ENCODE measurements at regions not wholly inside any gene's neighbourhood (a gene's known extent, or its start where the extent isn't known, plus 50 kb on each side); places are given as distances from the start of the nearest gene placed in this dataset.

- Histone ChIP-seq H3K27me3 (ENCODE audit: control insufficient read depth in 1 of 2, insufficient read depth in 2 of 2, low read length in 2 of 2) (no peaks in the 10 kb centered on the region), H3K4me1 (ENCODE audit: control insufficient read depth, insufficient read depth, low read length) (no peaks in the 10 kb centered on the region), H3K4me3 (ENCODE audit: low read length in 2 of 2) (no peak overlapping the region), H3K36me3 (ENCODE audit: control insufficient read depth in 2 of 2, insufficient read depth in 2 of 2, low read length in 2 of 2) (no peaks in the 10 kb centered on the region), H3K9ac (ENCODE audit: low read length in 2 of 2) (no peak overlapping the region), H3K9me3 (ENCODE audit: control insufficient read depth in 2 of 2, low read length in 2 of 2) (peaks cover 0 to 2% of the 10 kb centered on the region in 2 donors), H3K27ac (ENCODE audit: low read length) (no peak overlapping the region)
Observed at GRCh38 chr1:83588140-83588539, 410.8 kb downstream of the TTLL7 start.

- no peak overlapping the region for H3K27ac ChIP-seq (ENCODE audit: low read length)
- H3K9me3 ChIP-seq (ENCODE audit: control insufficient read depth in 2 of 2, low read length in 2 of 2): peaks cover 0 to 2% of the 10 kb centered on the region in 2 donors
- H3K9ac ChIP-seq (ENCODE audit: low read length in 2 of 2): no peak overlapping the region
- H3K4me1 ChIP-seq (ENCODE audit: control insufficient read depth, insufficient read depth, low read length): no peaks in the 10 kb centered on the region
- H3K27me3 ChIP-seq (ENCODE audit: control insufficient read depth in 1 of 2, insufficient read depth in 2 of 2, low read length in 2 of 2): no peaks in the 10 kb centered on the region
- H3K36me3 ChIP-seq (ENCODE audit: control insufficient read depth in 2 of 2, insufficient read depth in 2 of 2, low read length in 2 of 2): no peaks in the 10 kb centered on the region
- H3K4me3 ChIP-seq (ENCODE audit: low read length in 2 of 2): no peak overlapping the region
Observed at GRCh38 chr1:83583351-83584014, 415.4 kb downstream of the TTLL7 start.

- Histone ChIP-seq H3K27ac (ENCODE audit: low read length) (no peak overlapping the region), H3K27me3 (ENCODE audit: control insufficient read depth in 1 of 2, insufficient read depth in 2 of 2, low read length in 2 of 2) (no peaks in the 10 kb centered on the region), H3K4me1 (ENCODE audit: control insufficient read depth, insufficient read depth, low read length) (no peaks in the 10 kb centered on the region), H3K9ac (ENCODE audit: low read length in 2 of 2) (no peak overlapping the region), H3K36me3 (ENCODE audit: control insufficient read depth in 2 of 2, insufficient read depth in 2 of 2, low read length in 2 of 2) (no peaks in the 10 kb centered on the region), H3K9me3 (ENCODE audit: control insufficient read depth in 2 of 2, low read length in 2 of 2) (no peaks in the 10 kb centered on the region), H3K4me3 (ENCODE audit: low read length in 2 of 2) (no peak overlapping the region)
Observed at GRCh38 chr1:83581747-83582146, 417.2 kb downstream of the TTLL7 start.

GRCh38 chr1:83574791-83575190, 424.1 kb downstream of the TTLL7 start:
- Histone ChIP-seq H3K27ac (ENCODE audit: low read length) (no peak overlapping the region), H3K4me3 (ENCODE audit: low read length in 2 of 2) (no peak overlapping the region), H3K4me1 (ENCODE audit: control insufficient read depth, insufficient read depth, low read length) (no peaks in the 10 kb centered on the region), H3K9me3 (ENCODE audit: control insufficient read depth in 2 of 2, low read length in 2 of 2) (no peaks in the 10 kb centered on the region), H3K27me3 (ENCODE audit: control insufficient read depth in 1 of 2, insufficient read depth in 2 of 2, low read length in 2 of 2) (no peaks in the 10 kb centered on the region), H3K36me3 (ENCODE audit: control insufficient read depth in 2 of 2, insufficient read depth in 2 of 2, low read length in 2 of 2) (no peaks in the 10 kb centered on the region), H3K9ac (ENCODE audit: low read length in 2 of 2) (no peak overlapping the region)

GRCh38 chr1:83573776-83574175, 425.2 kb downstream of the TTLL7 start:
- Histone ChIP-seq H3K36me3 (ENCODE audit: control insufficient read depth in 2 of 2, insufficient read depth in 2 of 2, low read length in 2 of 2) (no peaks in the 10 kb centered on the region), H3K9me3 (ENCODE audit: control insufficient read depth in 2 of 2, low read length in 2 of 2) (peaks cover 0 to under 1% of the 10 kb centered on the region in 2 donors), H3K27me3 (ENCODE audit: control insufficient read depth in 1 of 2, insufficient read depth in 2 of 2, low read length in 2 of 2) (no peaks in the 10 kb centered on the region), H3K9ac (ENCODE audit: low read length in 2 of 2) (no peak overlapping the region), H3K27ac (ENCODE audit: low read length) (no peak overlapping the region), H3K4me3 (ENCODE audit: low read length in 2 of 2) (no peak overlapping the region), H3K4me1 (ENCODE audit: control insufficient read depth, insufficient read depth, low read length) (no peaks in the 10 kb centered on the region)

GRCh38 chr1:83571536-83571935, 427.4 kb downstream of the TTLL7 start:
- H3K4me3 ChIP-seq (ENCODE audit: low read length in 2 of 2): no peak overlapping the region

GRCh38 chr1:83561346-83561745, 437.6 kb downstream of the TTLL7 start:
- Histone ChIP-seq H3K27ac (ENCODE audit: low read length) (no peak overlapping the region), H3K27me3 (ENCODE audit: control insufficient read depth in 1 of 2, insufficient read depth in 2 of 2, low read length in 2 of 2) (no peaks in the 10 kb centered on the region), H3K4me3 (ENCODE audit: low read length in 2 of 2) (no peak overlapping the region), H3K9me3 (ENCODE audit: control insufficient read depth in 2 of 2, low read length in 2 of 2) (no peaks in the 10 kb centered on the region), H3K36me3 (ENCODE audit: control insufficient read depth in 2 of 2, insufficient read depth in 2 of 2, low read length in 2 of 2) (no peaks in the 10 kb centered on the region), H3K4me1 (ENCODE audit: control insufficient read depth, insufficient read depth, low read length) (no peaks in the 10 kb centered on the region), H3K9ac (ENCODE audit: low read length in 2 of 2) (no peak overlapping the region)

More at GRCh38 chr1:83571536-83571935, 427.4 kb downstream of the TTLL7 start:
- no peaks in the 10 kb centered on the region for H3K27me3 ChIP-seq (ENCODE audit: control insufficient read depth in 1 of 2, insufficient read depth in 2 of 2, low read length in 2 of 2)
- H3K27ac ChIP-seq (ENCODE audit: low read length): no peak overlapping the region
- no peaks in the 10 kb centered on the region for H3K4me1 ChIP-seq (ENCODE audit: control insufficient read depth, insufficient read depth, low read length)
- peaks cover 0 to 2% of the 10 kb centered on the region in 2 donors for H3K9me3 ChIP-seq (ENCODE audit: control insufficient read depth in 2 of 2, low read length in 2 of 2)
- H3K36me3 ChIP-seq (ENCODE audit: control insufficient read depth in 2 of 2, insufficient read depth in 2 of 2, low read length in 2 of 2): no peaks in the 10 kb centered on the region
- no peak overlapping the region for H3K9ac ChIP-seq (ENCODE audit: low read length in 2 of 2)

GRCh38 chr1:83559129-83559840, 439.6 kb downstream of the TTLL7 start:
- Histone ChIP-seq H3K4me3 (ENCODE audit: low read length in 2 of 2) (no peak overlapping the region), H3K27ac (ENCODE audit: low read length) (no peak overlapping the region), H3K36me3 (ENCODE audit: control insufficient read depth in 2 of 2, insufficient read depth in 2 of 2, low read length in 2 of 2) (no peaks in the 10 kb centered on the region)

GRCh38 chr1:83555871-83556270, 443.1 kb downstream of the TTLL7 start:
- Histone ChIP-seq H3K9ac (ENCODE audit: low read length in 2 of 2) (no peak overlapping the region), H3K4me1 (ENCODE audit: control insufficient read depth, insufficient read depth, low read length) (peaks cover 3% of the 10 kb centered on the region), H3K27me3 (ENCODE audit: control insufficient read depth in 1 of 2, insufficient read depth in 2 of 2, low read length in 2 of 2) (no peaks in the 10 kb centered on the region), H3K36me3 (ENCODE audit: control insufficient read depth in 2 of 2, insufficient read depth in 2 of 2, low read length in 2 of 2) (no peaks in the 10 kb centered on the region), H3K4me3 (ENCODE audit: low read length in 2 of 2) (no peak overlapping the region), H3K9me3 (ENCODE audit: control insufficient read depth in 2 of 2, low read length in 2 of 2) (no peaks in the 10 kb centered on the region), H3K27ac (ENCODE audit: low read length) (no peak overlapping the region)

More at GRCh38 chr1:83559129-83559840, 439.6 kb downstream of the TTLL7 start:
- no peak overlapping the region for H3K9ac ChIP-seq (ENCODE audit: low read length in 2 of 2)
- H3K9me3 ChIP-seq (ENCODE audit: control insufficient read depth in 2 of 2, low read length in 2 of 2): no peaks in the 10 kb centered on the region
- H3K4me1 ChIP-seq (ENCODE audit: control insufficient read depth, insufficient read depth, low read length): peaks cover 3% of the 10 kb centered on the region
- no peaks in the 10 kb centered on the region for H3K27me3 ChIP-seq (ENCODE audit: control insufficient read depth in 1 of 2, insufficient read depth in 2 of 2, low read length in 2 of 2)

GRCh38 chr1:83554174-83554573, 444.8 kb downstream of the TTLL7 start:
- no peaks in the 10 kb centered on the region for H3K9me3 ChIP-seq (ENCODE audit: control insufficient read depth in 2 of 2, low read length in 2 of 2)
- peaks cover 3% of the 10 kb centered on the region for H3K4me1 ChIP-seq (ENCODE audit: control insufficient read depth, insufficient read depth, low read length)
- H3K4me3 ChIP-seq (ENCODE audit: low read length in 2 of 2): no peak overlapping the region
- no peaks in the 10 kb centered on the region for H3K36me3 ChIP-seq (ENCODE audit: control insufficient read depth in 2 of 2, insufficient read depth in 2 of 2, low read length in 2 of 2)
- no peak overlapping the region for H3K27ac ChIP-seq (ENCODE audit: low read length)
- no peaks in the 10 kb centered on the region for H3K27me3 ChIP-seq (ENCODE audit: control insufficient read depth in 1 of 2, insufficient read depth in 2 of 2, low read length in 2 of 2)
- H3K9ac ChIP-seq (ENCODE audit: low read length in 2 of 2): no peak overlapping the region

- H3K27ac ChIP-seq (ENCODE audit: low read length): no peak overlapping the region
- no peaks in the 10 kb centered on the region for H3K9me3 ChIP-seq (ENCODE audit: control insufficient read depth in 2 of 2, low read length in 2 of 2)
- H3K36me3 ChIP-seq (ENCODE audit: control insufficient read depth in 2 of 2, insufficient read depth in 2 of 2, low read length in 2 of 2): no peaks in the 10 kb centered on the region
- H3K27me3 ChIP-seq (ENCODE audit: control insufficient read depth in 1 of 2, insufficient read depth in 2 of 2, low read length in 2 of 2): no peaks in the 10 kb centered on the region
- peaks cover 3% of the 10 kb centered on the region for H3K4me1 ChIP-seq (ENCODE audit: control insufficient read depth, insufficient read depth, low read length)
- no peak overlapping the region for H3K9ac ChIP-seq (ENCODE audit: low read length in 2 of 2)
- H3K4me3 ChIP-seq (ENCODE audit: low read length in 2 of 2): no peak overlapping the region
Observed at GRCh38 chr1:83552820-83553219, 446.1 kb downstream of the TTLL7 start.

Data from stomach smooth muscle (tissue), 2 donors.